A549 (cell line): ENCODE measurements at regions not wholly inside any gene's neighbourhood (a gene's known extent, or its start where the extent isn't known, plus 50 kb on each side); places are given as distances from the start of the nearest gene placed in this dataset.

Source experiments
- CEBPB ChIP-seq, 2 experiments: fragments of >200 bp in 1 of 2; sonication (Bioruptor Twin) in 1 of 2; formaldehyde crosslinking in 1 of 2; IDR thresholded peaks; 2 replicates each; pipeline ENCODE4 v1.6.1; 2012 to 2016
- EP300 ChIP-seq, 2 experiments: fragments of >200 bp; sonication (Bioruptor Twin); formaldehyde crosslinking; IDR thresholded peaks; 2 replicates in 1 of 2; 3 replicates in 1 of 2; pipeline ENCODE4 v1.6.1; 2016 to 2017
- GATA3 ChIP-seq: IDR thresholded peaks from 2 replicates; pipeline ENCODE4 v1.6.1; 2012; ENCODE audit warnings: borderline replicate concordance
- JUNB ChIP-seq: fragments of >200 bp; sonication (Bioruptor Twin); formaldehyde crosslinking; IDR thresholded peaks from 2 replicates; pipeline ENCODE4 v1.6.1; 2016
- NFE2L2 ChIP-seq: fragments of 150-350 bp; conservative IDR thresholded peaks from 2 replicates; pipeline ENCODE4 v1.6.1; 2014; ENCODE audit warnings: low read length
- TF ChIP-seq, protein P1 (sequence below): fragments of >200 bp; sonication (Bioruptor Twin); formaldehyde crosslinking; IDR thresholded peaks from 3 replicates; pipeline ENCODE4 v1.5.1; 2016

DNA sequence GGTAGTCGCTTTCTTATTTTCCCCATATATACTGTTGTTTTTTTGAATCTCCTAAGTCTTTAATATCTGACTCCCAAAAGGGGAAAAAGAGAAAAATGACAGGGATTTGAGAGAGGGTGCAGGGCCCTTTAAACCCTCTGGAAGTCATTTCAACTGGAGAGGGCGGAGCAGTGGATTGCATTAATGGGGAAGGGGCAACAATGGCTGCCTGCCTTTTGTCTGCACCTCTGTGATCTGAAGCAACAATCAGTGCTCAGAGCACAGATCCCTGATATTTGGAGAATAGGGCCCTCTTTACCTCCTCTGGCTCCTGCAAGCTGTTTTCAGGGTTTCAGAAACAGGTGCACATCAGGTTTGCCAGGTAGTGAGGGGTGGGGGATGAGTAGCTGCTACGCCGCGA lies 1458.3 kb upstream of the TENM3 start:
- TF ChIP-seq, protein P1, sequence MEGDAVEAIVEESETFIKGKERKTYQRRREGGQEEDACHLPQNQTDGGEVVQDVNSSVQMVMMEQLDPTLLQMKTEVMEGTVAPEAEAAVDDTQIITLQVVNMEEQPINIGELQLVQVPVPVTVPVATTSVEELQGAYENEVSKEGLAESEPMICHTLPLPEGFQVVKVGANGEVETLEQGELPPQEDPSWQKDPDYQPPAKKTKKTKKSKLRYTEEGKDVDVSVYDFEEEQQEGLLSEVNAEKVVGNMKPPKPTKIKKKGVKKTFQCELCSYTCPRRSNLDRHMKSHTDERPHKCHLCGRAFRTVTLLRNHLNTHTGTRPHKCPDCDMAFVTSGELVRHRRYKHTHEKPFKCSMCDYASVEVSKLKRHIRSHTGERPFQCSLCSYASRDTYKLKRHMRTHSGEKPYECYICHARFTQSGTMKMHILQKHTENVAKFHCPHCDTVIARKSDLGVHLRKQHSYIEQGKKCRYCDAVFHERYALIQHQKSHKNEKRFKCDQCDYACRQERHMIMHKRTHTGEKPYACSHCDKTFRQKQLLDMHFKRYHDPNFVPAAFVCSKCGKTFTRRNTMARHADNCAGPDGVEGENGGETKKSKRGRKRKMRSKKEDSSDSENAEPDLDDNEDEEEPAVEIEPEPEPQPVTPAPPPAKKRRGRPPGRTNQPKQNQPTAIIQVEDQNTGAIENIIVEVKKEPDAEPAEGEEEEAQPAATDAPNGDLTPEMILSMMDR: no peak
- TF ChIP-seq EP300 (IDR thresholded peaks at IDR 0.05) (no peak), JUNB (no peak), NFE2L2 (no peak), GATA3 (no peak), CEBPB (IDR thresholded peaks at IDR 0.05) (no peak)
